HepG2 (cell line): ENCODE measurements at regions not wholly inside any gene's neighbourhood (a gene's known extent, or its start where the extent isn't known, plus 50 kb on each side); places are given as distances from the start of the nearest gene placed in this dataset.
A peak's percentile ranks its signal among the peaks of the same experiment; 100 is the strongest.

Source experiments
- CBX1 ChIP-seq: IDR thresholded peaks from one replicate; pipeline ENCODE4 v1.6.1; 2016; ENCODE audit warnings: antibody characterized with exemption, low read depth
- CCAR2 ChIP-seq: fragments of 200-400 bp; formaldehyde crosslinking; optimal IDR thresholded peaks from 2 replicates; pipeline ENCODE3; 2018; ENCODE audit warnings: low read depth, mild to moderate bottlenecking, low read length, moderate library complexity
- ETV5 ChIP-seq: IDR thresholded peaks from 2 replicates; pipeline ENCODE4 v1.6.1; 2018; ENCODE audit warnings: missing biosample characterization, missing genetic modification reagents, inconsistent platforms, borderline replicate concordance
- JARID2 ChIP-seq: sonication (generic); formaldehyde crosslinking; IDR thresholded peaks from 2 replicates; pipeline ENCODE4 v1.8.1; 2023; ENCODE audit warnings: missing genetic modification reagents, inconsistent platforms; ENCODE audit not compliant: insufficient replicate concordance
- JUND ChIP-seq: sonication (generic); formaldehyde crosslinking; IDR thresholded peaks from 2 replicates; pipeline ENCODE4 v1.8.0; 2022; ENCODE audit warnings: mild to moderate bottlenecking, missing genetic modification reagents
- MZF1 ChIP-seq: sonication (generic); formaldehyde crosslinking; IDR thresholded peaks from 2 replicates; pipeline ENCODE4 v1.8.1; 2023; ENCODE audit warnings: mild to moderate bottlenecking, missing genetic modification reagents, borderline replicate concordance
- NFKBIZ ChIP-seq: IDR thresholded peaks from 2 replicates; pipeline ENCODE4 v1.6.1; 2018; ENCODE audit warnings: missing genetic modification reagents, missing compliant biosample characterization
- NPAS2 ChIP-seq: sonication (generic); formaldehyde crosslinking; IDR thresholded peaks from 2 replicates; pipeline ENCODE4 v1.8.0; 2022; ENCODE audit warnings: mild to moderate bottlenecking, missing genetic modification reagents, borderline replicate concordance
- SMAD1 ChIP-seq: sonication (generic); formaldehyde crosslinking; IDR thresholded peaks from 2 replicates; pipeline ENCODE4 v1.4.0; 2020; ENCODE audit warnings: missing genetic modification reagents, low read depth, mild to moderate bottlenecking, borderline replicate concordance
- TAF15 ChIP-seq: fragments of 200-400 bp; formaldehyde crosslinking; IDR thresholded peaks from one replicate; pipeline ENCODE4 v1.6.1; 2018; ENCODE audit warnings: mild to moderate bottlenecking, low read depth, low read length; ENCODE audit not compliant: poor library complexity, severe bottlenecking
- ZBTB8A ChIP-seq: sonication (generic); formaldehyde crosslinking; IDR thresholded peaks from 2 replicates; pipeline ENCODE4 v1.4.0; 2020; ENCODE audit warnings: mild to moderate bottlenecking, low read depth, missing genetic modification reagents, borderline replicate concordance
- ZFP36L1 ChIP-seq: sonication (generic); formaldehyde crosslinking; IDR thresholded peaks from 2 replicates; pipeline ENCODE4 v1.8.0; 2022; ENCODE audit warnings: mild to moderate bottlenecking, missing genetic modification reagents, moderate library complexity
- ZNF136 ChIP-seq: sonication (generic); formaldehyde crosslinking; IDR thresholded peaks from 2 replicates; pipeline ENCODE4 v1.8.1; 2022; ENCODE audit warnings: low read depth, mild to moderate bottlenecking, moderate library complexity, missing genetic modification reagents
- ZNF17 ChIP-seq: sonication (generic); formaldehyde crosslinking; IDR thresholded peaks from 2 replicates; pipeline ENCODE4 v1.5.0; 2020; ENCODE audit warnings: mild to moderate bottlenecking, missing genetic modification reagents
- ZNF343 ChIP-seq: sonication (generic); formaldehyde crosslinking; IDR thresholded peaks from 2 replicates; pipeline ENCODE4 v1.4.0; 2020; ENCODE audit warnings: mild to moderate bottlenecking, missing genetic modification reagents
- ZNF724P ChIP-seq: sonication (generic); formaldehyde crosslinking; IDR thresholded peaks from 2 replicates; pipeline ENCODE4 v1.8.0; 2022; ENCODE audit warnings: missing genetic modification reagents, borderline replicate concordance
- ZNF816 ChIP-seq: sonication (generic); formaldehyde crosslinking; IDR thresholded peaks from 2 replicates; pipeline ENCODE4 v1.8.0; 2022; ENCODE audit warnings: missing genetic modification reagents, mild to moderate bottlenecking, borderline replicate concordance
- ZNF841 ChIP-seq: sonication (generic); formaldehyde crosslinking; IDR thresholded peaks from 2 replicates; pipeline ENCODE4 v1.8.1; 2023; ENCODE audit warnings: missing genetic modification reagents, borderline replicate concordance
- ZNF850 ChIP-seq: sonication (generic); formaldehyde crosslinking; conservative IDR thresholded peaks from 2 replicates; pipeline ENCODE4 v1.9.0; 2021; ENCODE audit warnings: mild to moderate bottlenecking, missing genetic modification reagents
- ZNF891 ChIP-seq: sonication (generic); formaldehyde crosslinking; IDR thresholded peaks from 2 replicates; pipeline ENCODE4 v1.5.0; 2020; ENCODE audit warnings: mild to moderate bottlenecking, missing genetic modification reagents
- ZSCAN22 ChIP-seq: sonication (generic); formaldehyde crosslinking; IDR thresholded peaks from 2 replicates; pipeline ENCODE4 v1.4.0; 2020; ENCODE audit warnings: mild to moderate bottlenecking, missing genetic modification reagents
- ZSCAN31 ChIP-seq: sonication (generic); formaldehyde crosslinking; IDR thresholded peaks from 2 replicates; pipeline ENCODE4 v1.5.0; 2020; ENCODE audit warnings: low read depth, mild to moderate bottlenecking, missing genetic modification reagents
- TF ChIP-seq, protein P1 (sequence below): sonication (generic); formaldehyde crosslinking; IDR thresholded peaks from 2 replicates; pipeline ENCODE4 v1.4.0; 2020; ENCODE audit warnings: mild to moderate bottlenecking, missing genetic modification reagents
- TF ChIP-seq, protein P2 (sequence below): conservative IDR thresholded peaks from 2 replicates; pipeline ENCODE4 v1.6.1; 2018; ENCODE audit warnings: missing genetic modification reagents

DNA sequence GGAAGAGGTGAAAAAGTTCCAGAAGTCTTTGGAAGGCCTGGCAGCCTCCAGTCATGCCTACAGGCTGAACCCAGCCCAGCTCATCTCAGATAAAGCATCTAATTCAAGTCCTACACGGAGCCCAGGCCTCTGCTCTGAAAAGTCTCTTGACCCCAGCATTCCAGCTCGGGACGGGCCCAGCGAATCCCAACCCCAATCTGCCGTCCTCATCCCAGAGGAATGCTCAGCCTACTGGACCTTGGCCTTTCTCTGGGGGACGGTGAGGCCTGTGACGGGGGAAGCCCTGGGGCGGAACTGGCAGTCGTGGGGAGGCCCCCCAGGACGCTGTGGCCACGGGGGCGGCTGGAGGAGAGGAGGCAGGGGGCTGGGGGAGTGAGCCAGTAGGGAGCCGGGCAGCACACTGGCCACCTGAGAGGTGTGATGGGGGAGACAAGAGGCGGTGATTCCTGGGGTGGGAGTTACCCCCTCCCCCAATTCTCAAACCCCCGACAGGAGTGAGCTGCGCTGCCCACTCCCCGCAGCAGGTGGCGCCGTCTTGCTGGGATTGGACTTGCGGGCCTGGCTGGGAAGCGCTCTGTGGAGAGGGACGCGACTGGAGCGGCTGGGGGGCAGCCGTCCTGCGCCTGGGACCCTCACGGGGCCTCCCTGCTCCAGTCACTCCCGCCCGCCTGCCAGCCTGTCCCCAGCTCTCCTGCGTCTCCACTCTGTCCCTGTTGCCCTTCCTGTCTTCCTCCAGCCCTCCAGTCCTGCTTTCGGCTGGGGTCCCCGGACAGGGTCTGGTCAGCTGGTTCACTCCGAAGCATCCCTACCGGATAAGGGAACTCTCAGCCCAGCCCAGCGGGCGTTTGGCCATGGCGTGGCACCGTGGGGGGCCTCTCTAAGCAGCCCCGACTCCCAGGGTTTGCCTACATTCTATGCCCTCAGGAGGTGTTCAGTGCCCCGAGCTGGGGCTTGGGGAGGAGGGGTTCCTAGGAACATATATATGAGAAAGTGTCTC lies 182.6 kb upstream of the HAAO start (continued):
- TF ChIP-seq, protein P1, sequence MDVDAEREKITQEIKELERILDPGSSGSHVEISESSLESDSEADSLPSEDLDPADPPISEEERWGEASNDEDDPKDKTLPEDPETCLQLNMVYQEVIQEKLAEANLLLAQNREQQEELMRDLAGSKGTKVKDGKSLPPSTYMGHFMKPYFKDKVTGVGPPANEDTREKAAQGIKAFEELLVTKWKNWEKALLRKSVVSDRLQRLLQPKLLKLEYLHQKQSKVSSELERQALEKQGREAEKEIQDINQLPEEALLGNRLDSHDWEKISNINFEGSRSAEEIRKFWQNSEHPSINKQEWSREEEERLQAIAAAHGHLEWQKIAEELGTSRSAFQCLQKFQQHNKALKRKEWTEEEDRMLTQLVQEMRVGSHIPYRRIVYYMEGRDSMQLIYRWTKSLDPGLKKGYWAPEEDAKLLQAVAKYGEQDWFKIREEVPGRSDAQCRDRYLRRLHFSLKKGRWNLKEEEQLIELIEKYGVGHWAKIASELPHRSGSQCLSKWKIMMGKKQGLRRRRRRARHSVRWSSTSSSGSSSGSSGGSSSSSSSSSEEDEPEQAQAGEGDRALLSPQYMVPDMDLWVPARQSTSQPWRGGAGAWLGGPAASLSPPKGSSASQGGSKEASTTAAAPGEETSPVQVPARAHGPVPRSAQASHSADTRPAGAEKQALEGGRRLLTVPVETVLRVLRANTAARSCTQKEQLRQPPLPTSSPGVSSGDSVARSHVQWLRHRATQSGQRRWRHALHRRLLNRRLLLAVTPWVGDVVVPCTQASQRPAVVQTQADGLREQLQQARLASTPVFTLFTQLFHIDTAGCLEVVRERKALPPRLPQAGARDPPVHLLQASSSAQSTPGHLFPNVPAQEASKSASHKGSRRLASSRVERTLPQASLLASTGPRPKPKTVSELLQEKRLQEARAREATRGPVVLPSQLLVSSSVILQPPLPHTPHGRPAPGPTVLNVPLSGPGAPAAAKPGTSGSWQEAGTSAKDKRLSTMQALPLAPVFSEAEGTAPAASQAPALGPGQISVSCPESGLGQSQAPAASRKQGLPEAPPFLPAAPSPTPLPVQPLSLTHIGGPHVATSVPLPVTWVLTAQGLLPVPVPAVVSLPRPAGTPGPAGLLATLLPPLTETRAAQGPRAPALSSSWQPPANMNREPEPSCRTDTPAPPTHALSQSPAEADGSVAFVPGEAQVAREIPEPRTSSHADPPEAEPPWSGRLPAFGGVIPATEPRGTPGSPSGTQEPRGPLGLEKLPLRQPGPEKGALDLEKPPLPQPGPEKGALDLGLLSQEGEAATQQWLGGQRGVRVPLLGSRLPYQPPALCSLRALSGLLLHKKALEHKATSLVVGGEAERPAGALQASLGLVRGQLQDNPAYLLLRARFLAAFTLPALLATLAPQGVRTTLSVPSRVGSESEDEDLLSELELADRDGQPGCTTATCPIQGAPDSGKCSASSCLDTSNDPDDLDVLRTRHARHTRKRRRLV (CRISPR knock-in tag), result peak; percentile 61
- no peak for TF ChIP-seq MZF1 (CRISPR knock-in tag)
- no peak for TF ChIP-seq SMAD1 (CRISPR knock-in tag)
- peak; percentile 62; the same call in 1 of the 2 replicates for TF ChIP-seq JUND
- TF ChIP-seq ZNF841 (CRISPR knock-in tag), result no peak
- TF ChIP-seq ZNF724P, result no peak
- TF ChIP-seq, protein P2, sequence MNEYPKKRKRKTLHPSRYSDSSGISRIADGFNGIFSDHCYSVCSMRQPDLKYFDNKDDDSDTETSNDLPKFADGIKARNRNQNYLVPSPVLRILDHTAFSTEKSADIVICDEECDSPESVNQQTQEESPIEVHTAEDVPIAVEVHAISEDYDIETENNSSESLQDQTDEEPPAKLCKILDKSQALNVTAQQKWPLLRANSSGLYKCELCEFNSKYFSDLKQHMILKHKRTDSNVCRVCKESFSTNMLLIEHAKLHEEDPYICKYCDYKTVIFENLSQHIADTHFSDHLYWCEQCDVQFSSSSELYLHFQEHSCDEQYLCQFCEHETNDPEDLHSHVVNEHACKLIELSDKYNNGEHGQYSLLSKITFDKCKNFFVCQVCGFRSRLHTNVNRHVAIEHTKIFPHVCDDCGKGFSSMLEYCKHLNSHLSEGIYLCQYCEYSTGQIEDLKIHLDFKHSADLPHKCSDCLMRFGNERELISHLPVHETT (CRISPR knock-in tag), result 0 out of 2 replicates have a peak, but pooled peaks have one; percentile 12
- TF ChIP-seq ZSCAN22, result peak; percentile 48
- TF ChIP-seq ZNF891 (CRISPR knock-in tag), result no peak
- TF ChIP-seq ZNF816 (CRISPR knock-in tag), result 0 out of 2 replicates have a peak, but pooled peaks have one; percentile 74
- no peak for TF ChIP-seq NPAS2 (CRISPR knock-in tag)
- no peak; the same call in 1 of the 2 replicates for TF ChIP-seq ZBTB8A
- 0 out of 2 replicates have a peak, but pooled peaks have one; percentile 64 for TF ChIP-seq ZNF136 (CRISPR knock-in tag)
- TF ChIP-seq TAF15, result peak; percentile 98
- TF ChIP-seq ZNF343 (CRISPR knock-in tag), result peak; percentile 86; the same call in 1 of the 2 replicates
- TF ChIP-seq ETV5 (CRISPR knock-in tag), result peak; percentile 89
- no peak for TF ChIP-seq JARID2
- TF ChIP-seq ZNF17, result no peak
- TF ChIP-seq ZNF850 (CRISPR knock-in tag), result no peak
- no peak for TF ChIP-seq ZFP36L1 (CRISPR knock-in tag)
- TF ChIP-seq ZSCAN31 (CRISPR knock-in tag), result peak; percentile 95
- no peak for TF ChIP-seq CCAR2
- peak; percentile 95 for TF ChIP-seq NFKBIZ (CRISPR knock-in tag)
- TF ChIP-seq CBX1, result peak; percentile 96
